HepG2 (cell line): ENCODE measurements at regions not wholly inside any gene's neighbourhood (a gene's known extent, or its start where the extent isn't known, plus 50 kb on each side); places are given as distances from the start of the nearest gene placed in this dataset.

Experiments
- ATAC-seq: fragments of 200-7000 bp; cut with Tn5 transposase; 3 replicates; pipeline ENCODE4 v1.9.1; 2020; ENCODE audit warnings: mild to moderate bottlenecking, moderate library complexity
- BruUV-seq: library from RNA; stranded (reverse); fragments of 400-500 nt; replicated peaks from 2 replicates; lab custom pipeline; 2021; lab: Mats Ljungman, UMichigan
- CTCF ChIA-PET: fragments of 300-600 bp; formaldehyde crosslinking; extraction: SDS; loops from one replicate; lab custom pipeline; 2021; ENCODE audit warnings: low total read pairs, inconsistent platforms, low intra/inter-chr PET ratio; lab: Yijun Ruan, JAX
- POLR2A ChIA-PET: fragments of 350-600 bp; sonication (Branson Sonifier 250); formaldehyde crosslinking; loops from one replicate; lab custom pipeline; 2020; ENCODE audit warnings: antibody characterized with exemption, inconsistent platforms; lab: Yijun Ruan, JAX
- DNase-seq: peaks from one replicate; pipeline ENCODE4 v3.0.0-alpha.2; 2015; ENCODE audit warnings: low spot score
- FAIRE-seq: peaks from 3 replicates; lab custom pipeline; 2011; peaks lifted over from hg19 to GRCh38; lab: Jason Lieb, UNC
- H2AFZ ChIP-seq: one replicate; pipeline ENCODE4 v1.6.1; 2011; ENCODE audit warnings: low read length, inconsistent platforms
- H3K27ac ChIP-seq: fragments of 300-600 bp; 3 replicates; pipeline ENCODE4 v1.8.0; 2011; ENCODE audit warnings: mixed run types, mild to moderate bottlenecking, mixed read lengths, low read length, inconsistent platforms; ENCODE audit not compliant: insufficient read depth; ENCODE audit errors: extremely low read length
- H3K27me3 ChIP-seq, 2 experiments: fragments of 200-600 bp in 1 of 2; 2 replicates in 1 of 2; 3 replicates in 1 of 2; pipeline versions ENCODE4 v1.6.0 to v1.8.0; 2011; ENCODE audit warnings: low read length in 2 of 2, mild to moderate bottlenecking in 2 of 2, moderate library complexity in 2 of 2, inconsistent platforms in 1 of 2; ENCODE audit not compliant: insufficient read depth in 2 of 2, control insufficient read depth in 1 of 2
- H3K36me3 ChIP-seq, 2 experiments: fragments of 200-600 bp in 1 of 2; replicated peaks in 1 of 2; 2 replicates in 1 of 2; 3 replicates in 1 of 2; pipeline versions ENCODE4 v1.5.1 to v1.8.0; 2011; ENCODE audit warnings: low read length in 2 of 2, inconsistent platforms in 1 of 2; ENCODE audit not compliant: insufficient read depth in 2 of 2, control insufficient read depth in 1 of 2
- H3K4me1 ChIP-seq: 2 replicates; pipeline ENCODE4 v1.5.1; 2012; ENCODE audit warnings: low read length, inconsistent platforms; ENCODE audit not compliant: insufficient read depth
- H3K4me2 ChIP-seq: 2 replicates; pipeline ENCODE4 v1.6.0; 2011; ENCODE audit warnings: low read depth, low read length, inconsistent platforms
- H3K4me3 ChIP-seq, 3 experiments: fragments of 200-600 bp in 1 of 3; sonication (generic), shearing (Covaris generic) in 1 of 3; replicated peaks in 1 of 3; 2 replicates each; pipeline ENCODE4 v1.5.1; 2011 to 2016; ENCODE audit warnings: low read length in 3 of 3, inconsistent platforms in 2 of 3, low read depth in 2 of 3, mild to moderate bottlenecking in 2 of 3, control low read depth in 1 of 3, mixed read lengths in 1 of 3; ENCODE audit not compliant: insufficient read depth in 1 of 3
- H3K79me2 ChIP-seq: one replicate; pipeline ENCODE4 v1.6.1; 2011; ENCODE audit warnings: low read length, inconsistent platforms; ENCODE audit not compliant: insufficient read depth
- H3K9ac ChIP-seq: 2 replicates; pipeline ENCODE4 v1.6.0; 2011; ENCODE audit warnings: mild to moderate bottlenecking, low read depth, low read length, inconsistent platforms; ENCODE audit not compliant: insufficient read depth
- H3K9me3 ChIP-seq: 2 replicates; pipeline ENCODE4 v1.5.1; 2012; ENCODE audit warnings: mild to moderate bottlenecking, low read length
- H4K20me1 ChIP-seq: 2 replicates; pipeline ENCODE4 v1.6.0; 2011; ENCODE audit warnings: inconsistent platforms, mild to moderate bottlenecking, low read length, moderate library complexity; ENCODE audit not compliant: insufficient read depth
- AHR ChIP-seq: IDR thresholded peaks from 2 replicates; pipeline ENCODE4 v1.6.1; 2018; ENCODE audit warnings: missing genetic modification reagents, missing compliant biosample characterization
- IKZF4 ChIP-seq: sonication (generic); formaldehyde crosslinking; IDR thresholded peaks from 2 replicates; pipeline ENCODE4 v1.5.1; 2020; ENCODE audit warnings: borderline replicate concordance, mild to moderate bottlenecking, low read depth, missing genetic modification reagents; ENCODE audit errors: not compliant biosample characterization
- MAZ ChIP-seq, 2 experiments: sonication (generic) in 1 of 2; formaldehyde crosslinking in 1 of 2; IDR thresholded peaks; 2 replicates each; pipeline versions ENCODE4 v1.5.0 to v1.6.1; 2012 to 2020; ENCODE audit warnings: low read depth in 2 of 2, mild to moderate bottlenecking in 2 of 2, borderline replicate concordance in 1 of 2, improper control_type of control experiment in 1 of 2, low read length in 1 of 2, missing genetic modification reagents in 1 of 2, moderate library complexity in 1 of 2
- MLLT10 ChIP-seq: sonication (generic); formaldehyde crosslinking; IDR thresholded peaks from 2 replicates; pipeline ENCODE4 v1.4.0; 2020; ENCODE audit warnings: missing genetic modification reagents
- U2AF2 ChIP-seq: fragments of 200-400 bp; formaldehyde crosslinking; IDR thresholded peaks from 2 replicates; pipeline ENCODE4 v1.6.1; 2017; ENCODE audit warnings: low read depth, mild to moderate bottlenecking, low read length
- ZBTB4 ChIP-seq: sonication (generic); formaldehyde crosslinking; IDR thresholded peaks from 2 replicates; pipeline ENCODE4 v1.4.0; 2020; ENCODE audit warnings: missing genetic modification reagents, mild to moderate bottlenecking, borderline replicate concordance
- ZFP41 ChIP-seq: sonication (generic); formaldehyde crosslinking; IDR thresholded peaks from 2 replicates; pipeline ENCODE4 v1.4.0; 2020; ENCODE audit warnings: mild to moderate bottlenecking, missing genetic modification reagents, borderline replicate concordance
- ZNF225 ChIP-seq: sonication (generic); formaldehyde crosslinking; IDR thresholded peaks from 2 replicates; pipeline ENCODE4 v1.4.0; 2020; ENCODE audit warnings: mild to moderate bottlenecking, missing genetic modification reagents
- ZNF546 ChIP-seq: sonication (generic); formaldehyde crosslinking; conservative IDR thresholded peaks from 2 replicates; pipeline ENCODE4 v1.8.1; 2023; ENCODE audit warnings: mild to moderate bottlenecking, missing genetic modification reagents
- ZNF670 ChIP-seq: sonication (generic); formaldehyde crosslinking; IDR thresholded peaks from 2 replicates; pipeline ENCODE4 v1.8.0; 2022; ENCODE audit warnings: mild to moderate bottlenecking, missing genetic modification reagents, borderline replicate concordance
- ZNF747 ChIP-seq: sonication (generic); formaldehyde crosslinking; IDR thresholded peaks from 2 replicates; pipeline ENCODE4 v1.8.1; 2023; ENCODE audit warnings: missing genetic modification reagents, mild to moderate bottlenecking, borderline replicate concordance
- ZNF790 ChIP-seq: sonication (generic); formaldehyde crosslinking; IDR thresholded peaks from 2 replicates; pipeline ENCODE4 v1.8.0; 2022; ENCODE audit warnings: missing genetic modification reagents, mild to moderate bottlenecking, borderline replicate concordance
- WGBS: methylation state at CpG from one replicate; pipeline ENCODE4 v1.1.6; 2017; ENCODE audit warnings: low lambda C conversion rate; 5-methylcytosine and 5-hydroxymethylcytosine counted together
- in situ Hi-C: cut with HindIII; loops from 2 replicates; pipeline ENCODE4 v1.10.0; 2017; ENCODE audit warnings: low pct_unique_long_range_greater_than_20kb; ENCODE audit not compliant: extremely low pct_ligation_motif_present
- intact Hi-C: fragments of 100-400 bp; cut with micrococcal nuclease; formaldehyde crosslinking; loops from one replicate; pipeline ENCODE4 v1.10.0; 2022; ENCODE audit not compliant: unreplicated experiment

DNA sequence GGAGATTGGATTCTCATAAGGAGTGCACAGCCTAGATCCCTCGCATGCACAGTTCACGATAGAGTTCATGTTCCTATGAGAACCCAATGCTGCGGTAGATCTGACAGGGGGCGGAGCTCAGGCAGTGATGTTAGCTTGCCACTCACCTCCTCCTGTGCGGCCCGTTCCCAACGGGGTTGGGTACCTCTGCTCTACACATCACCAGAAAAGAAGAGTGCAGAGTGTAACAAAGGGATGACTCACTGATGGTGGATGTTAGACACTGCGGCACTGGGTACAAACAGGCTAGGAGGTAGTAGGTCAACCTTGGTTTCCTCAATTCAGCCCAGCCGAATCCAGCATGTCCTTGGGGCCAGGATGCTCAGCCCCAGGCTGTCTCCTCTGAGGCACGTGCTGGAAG lies 66.8 kb upstream of the CHST15 start:
- no peaks in the 10 kb centered on the region for H3K79me2 ChIP-seq
- intact Hi-C loops, result no loop called here
- BruUV-seq, result no TSS peak
- H3K4me2 ChIP-seq, result no peak overlapping the region
- no peak for FAIRE-seq
- no peaks in the 10 kb centered on the region for H3K36me3 ChIP-seq
- 37% methylated on average over 10 of the region's 10 CpGs for WGBS
- no peak overlapping the region for H3K27ac ChIP-seq
- no peak for DNase-seq
- no peak overlapping the region for H3K9ac ChIP-seq
- peaks cover 7 to 31% of the 10 kb centered on the region in 2 experiments; a peak in 4 of 5 replicates for H3K27me3 ChIP-seq
- H2AFZ ChIP-seq, result no peak overlapping the region
- TF ChIP-seq MAZ (IDR thresholded peaks at IDR 0.05; ENCODE audit: borderline replicate concordance, low read depth, low read length) (no peak), MAZ (CRISPR knock-in tag; IDR thresholded peaks at IDR 0.05; ENCODE audit: low read depth) (no peak), ZFP41 (CRISPR knock-in tag) (no peak), ZNF790 (CRISPR knock-in tag) (no peak), ZBTB4 (no peak), ZNF546 (CRISPR knock-in tag) (no peak), MLLT10 (CRISPR knock-in tag) (no peak), ZNF747 (CRISPR knock-in tag) (no peak), U2AF2 (no peak), IKZF4 (CRISPR knock-in tag) (no peak), ZNF670 (CRISPR knock-in tag) (no peak), AHR (CRISPR knock-in tag) (no peak), ZNF225 (CRISPR knock-in tag) (no peak)
- H4K20me1 ChIP-seq, result no peaks in the 10 kb centered on the region
- CTCF ChIA-PET, result no interaction called here
- no peak overlapping the region for H3K4me3 ChIP-seq
- POLR2A ChIA-PET, result no interaction called here
- ATAC-seq, result no peak
- in situ Hi-C loops, result no loop called here
- H3K9me3 ChIP-seq, result no peaks in the 10 kb centered on the region
- H3K4me1 ChIP-seq, result peaks cover 22% of the 10 kb centered on the region
